GM19463 (cell line): ENCODE measurements at regions not wholly inside any gene's neighbourhood (a gene's known extent, or its start where the extent isn't known, plus 50 kb on each side); places are given as distances from the start of the nearest gene placed in this dataset.

Experiments used
- ATAC-seq: cut with Tn5 transposase; IDR thresholded peaks from one replicate; pipeline ENCODE4 v1.9.1; 2021; ENCODE audit warnings: mild to moderate bottlenecking, moderate library complexity; ENCODE audit not compliant: unreplicated experiment

- no peak for ATAC-seq
Measured at GRCh38 chr2:58913082-58913726, 672.1 kb upstream of the FANCL start.

- no peak for ATAC-seq
Measured at GRCh38 chr2:58911877-58912276, 670.8 kb upstream of the FANCL start.

- no peak for ATAC-seq
Measured at GRCh38 chr2:58908501-58909154, 667.5 kb upstream of the FANCL start.

GRCh38 chr2:58907644-58908043 is 666.5 kb upstream of the FANCL start:
- ATAC-seq: no peak

GRCh38 chr2:58906081-58906645 is 665.0 kb upstream of the FANCL start:
- ATAC-seq: no peak

GRCh38 chr2:58904095-58904494 is 663.0 kb upstream of the FANCL start:
- ATAC-seq: no peak

GRCh38 chr2:58903427-58903826 is 662.3 kb upstream of the FANCL start:
- no peak for ATAC-seq

- ATAC-seq: no peak
Measured at GRCh38 chr2:58900246-58901027, 659.3 kb upstream of the FANCL start.

- no peak for ATAC-seq
Measured at GRCh38 chr2:58899692-58900091, 658.6 kb upstream of the FANCL start.

- ATAC-seq: no peak
Measured at GRCh38 chr2:58896638-58897037, 655.5 kb upstream of the FANCL start.

GRCh38 chr2:58895857-58896256 is 654.7 kb upstream of the FANCL start:
- no peak for ATAC-seq

GRCh38 chr2:58893656-58894351 is 652.7 kb upstream of the FANCL start:
- ATAC-seq: no peak

GRCh38 chr2:58891828-58892377 is 650.8 kb upstream of the FANCL start:
- no peak for ATAC-seq

GRCh38 chr2:58890865-58891525 is 649.9 kb upstream of the FANCL start:
- no peak for ATAC-seq

GRCh38 chr2:58886009-58886408 is 644.9 kb upstream of the FANCL start:
- ATAC-seq: no peak

GRCh38 chr2:58879834-58880233 is 638.7 kb upstream of the FANCL start:
- no peak for ATAC-seq

GRCh38 chr2:58878778-58879177 is 637.7 kb upstream of the FANCL start:
- no peak for ATAC-seq

- no peak for ATAC-seq
Measured at GRCh38 chr2:58876126-58876525, 635.0 kb upstream of the FANCL start.

- ATAC-seq: no peak
Measured at GRCh38 chr2:58875436-58875835, 634.3 kb upstream of the FANCL start.

GRCh38 chr2:58871469-58872142 is 630.5 kb upstream of the FANCL start:
- no peak for ATAC-seq
